ENCODE measurements at regions not wholly inside any gene's neighbourhood (a gene's known extent, or its start where the extent isn't known, plus 50 kb on each side); places are given as distances from the start of the nearest gene placed in this dataset.

- TF ChIP-seq, protein P1, sequence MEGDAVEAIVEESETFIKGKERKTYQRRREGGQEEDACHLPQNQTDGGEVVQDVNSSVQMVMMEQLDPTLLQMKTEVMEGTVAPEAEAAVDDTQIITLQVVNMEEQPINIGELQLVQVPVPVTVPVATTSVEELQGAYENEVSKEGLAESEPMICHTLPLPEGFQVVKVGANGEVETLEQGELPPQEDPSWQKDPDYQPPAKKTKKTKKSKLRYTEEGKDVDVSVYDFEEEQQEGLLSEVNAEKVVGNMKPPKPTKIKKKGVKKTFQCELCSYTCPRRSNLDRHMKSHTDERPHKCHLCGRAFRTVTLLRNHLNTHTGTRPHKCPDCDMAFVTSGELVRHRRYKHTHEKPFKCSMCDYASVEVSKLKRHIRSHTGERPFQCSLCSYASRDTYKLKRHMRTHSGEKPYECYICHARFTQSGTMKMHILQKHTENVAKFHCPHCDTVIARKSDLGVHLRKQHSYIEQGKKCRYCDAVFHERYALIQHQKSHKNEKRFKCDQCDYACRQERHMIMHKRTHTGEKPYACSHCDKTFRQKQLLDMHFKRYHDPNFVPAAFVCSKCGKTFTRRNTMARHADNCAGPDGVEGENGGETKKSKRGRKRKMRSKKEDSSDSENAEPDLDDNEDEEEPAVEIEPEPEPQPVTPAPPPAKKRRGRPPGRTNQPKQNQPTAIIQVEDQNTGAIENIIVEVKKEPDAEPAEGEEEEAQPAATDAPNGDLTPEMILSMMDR (IDR thresholded peaks at IDR 0.05) = no peak
- Histone ChIP-seq H3K27ac (no peak overlapping the region), H3K4me3 (no peak overlapping the region)
- DNase-seq (ENCODE audit: low spot score) = no peak
Observed at GRCh38 chr4:13261486-13262257, 222.5 kb downstream of the RAB28 start.

GRCh38 chr4:13260513-13260912 is 223.6 kb downstream of the RAB28 start:
- TF ChIP-seq, protein P1 (IDR thresholded peaks at IDR 0.05) = no peak
- no peak overlapping the region for H3K4me3 ChIP-seq
- no peak for DNase-seq (ENCODE audit: low spot score)

GRCh38 chr4:13250263-13250662 is 233.9 kb downstream of the RAB28 start:
- Histone ChIP-seq H3K4me3 (no peak overlapping the region), H3K27ac (no peak overlapping the region)
- TF ChIP-seq, protein P1 (IDR thresholded peaks at IDR 0.05) = no peak
- DNase-seq (ENCODE audit: low spot score) = no peak

More at GRCh38 chr4:13260513-13260912, 223.6 kb downstream of the RAB28 start:
- no peak overlapping the region for H3K27ac ChIP-seq

- TF ChIP-seq, protein P1 (IDR thresholded peaks at IDR 0.05) = no peak
- DNase-seq (ENCODE audit: low spot score) = no peak
- Histone ChIP-seq H3K27ac (no peak overlapping the region), H3K4me3 (no peak overlapping the region)
Observed at GRCh38 chr4:13248621-13249298, 235.4 kb downstream of the RAB28 start.

DNA sequence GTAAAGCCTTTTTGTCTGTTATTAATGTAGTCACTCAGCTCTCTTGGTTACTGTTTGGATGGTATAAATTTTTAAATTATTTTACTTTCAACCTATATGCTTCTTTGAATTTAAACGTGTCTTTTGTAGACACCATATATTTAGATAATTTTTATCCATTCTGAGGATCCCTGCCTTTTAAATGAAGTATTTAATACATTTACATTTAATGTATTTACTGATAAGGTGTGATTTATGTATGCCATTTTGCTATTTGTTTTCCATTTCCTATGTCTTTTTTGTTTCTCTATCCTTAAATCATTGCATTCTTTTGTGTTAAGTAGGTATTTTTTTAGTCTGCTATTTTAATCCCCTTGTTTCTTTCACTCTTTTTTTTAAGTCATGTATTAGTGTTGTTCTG is 238.0 kb downstream of the RAB28 start:
- Histone ChIP-seq H3K27ac (no peak overlapping the region), H3K4me3 (no peak overlapping the region)
- DNase-seq (ENCODE audit: low spot score) = no peak
- TF ChIP-seq, protein P1 (IDR thresholded peaks at IDR 0.05) = no peak

DNA sequence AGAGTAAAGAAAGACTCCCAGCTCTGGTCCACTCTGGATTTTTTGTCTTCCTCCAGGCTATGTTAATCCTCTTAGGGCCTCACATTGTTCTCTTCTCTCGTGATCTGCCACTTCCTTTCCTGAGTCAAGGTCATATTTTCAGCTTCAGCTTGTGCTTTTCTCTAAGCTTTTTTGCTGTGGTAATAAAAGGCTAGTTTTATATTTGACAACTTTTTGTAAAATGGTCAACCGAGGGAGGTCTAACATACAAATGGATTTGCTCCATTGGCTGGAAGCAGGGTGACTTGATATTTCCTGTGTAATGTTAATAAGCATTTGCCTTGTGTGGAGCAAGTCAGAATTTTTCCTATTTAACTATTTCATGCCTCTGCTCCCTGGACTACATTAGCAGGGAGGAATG is 239.7 kb downstream of the RAB28 start:
- TF ChIP-seq, protein P1 (IDR thresholded peaks at IDR 0.05) = no peak
- Histone ChIP-seq H3K4me3 (no peak overlapping the region), H3K27ac (no peak overlapping the region)
- DNase-seq (ENCODE audit: low spot score) = no peak

GRCh38 chr4:13243152-13243551 is 241.0 kb downstream of the RAB28 start:
- Histone ChIP-seq H3K27ac (no peak overlapping the region), H3K4me3 (no peak overlapping the region)

More at GRCh38 chr4:13243152-13243551, 241.0 kb downstream of the RAB28 start:
- DNase-seq (ENCODE audit: low spot score) = no peak
- TF ChIP-seq, protein P1 (IDR thresholded peaks at IDR 0.05) = no peak
